Uterus (tissue), 3 donors: ENCODE measurements at regions not wholly inside any gene's neighbourhood (a gene's known extent, or its start where the extent isn't known, plus 50 kb on each side); places are given as distances from the start of the nearest gene placed in this dataset.

Source experiments
- DNase-seq, 2 donors: peaks; one replicate each; pipeline ENCODE4 v3.0.0-alpha.2; 2019 to 2020
- H3K27ac ChIP-seq, 2 donors: fragments of 200-600 bp; sonication (generic); 1 replicate in 1 of 2; 2 replicates in 1 of 2; pipeline ENCODE4 v1.5.1; 2016 to 2018
- H3K27me3 ChIP-seq, 2 donors: fragments of 200-600 bp; sonication (generic); one replicate each; pipeline ENCODE4 v1.5.1; 2018 to 2019; ENCODE audit warnings: control low read depth in 1 of 2
- H3K36me3 ChIP-seq, 2 donors: fragments of 200-600 bp; sonication (generic); one replicate each; pipeline ENCODE4 v1.5.1; 2019; ENCODE audit warnings: control low read depth in 1 of 2
- H3K4me1 ChIP-seq, 2 donors: fragments of 200-600 bp; sonication (generic); one replicate each; pipeline ENCODE4 v1.5.1; 2018 to 2019; ENCODE audit warnings: control low read depth in 1 of 2
- H3K4me3 ChIP-seq, 2 donors: fragments of 200-600 bp; sonication (generic); 1 replicate in 1 of 2; 2 replicates in 1 of 2; pipeline ENCODE4 v1.5.1; 2018 to 2019; ENCODE audit warnings: mild to moderate bottlenecking in 1 of 2
- H3K9me3 ChIP-seq, 2 donors: fragments of 200-600 bp; sonication (generic); one replicate each; pipeline ENCODE4 v1.5.1; 2019; ENCODE audit warnings: control low read depth in 1 of 2
- CTCF ChIP-seq, 4 experiments: fragments of 200-600 bp in 2 of 4; fragments of 450-650 bp in 2 of 4; sonication (generic) in 2 of 4; IDR thresholded peaks; one replicate each; pipeline ENCODE4 v1.5.1; 2016 to 2019; ENCODE audit warnings: antibody characterized with exemption in 4 of 4, mild to moderate bottlenecking in 2 of 4, moderate library complexity in 1 of 4
- POLR2A ChIP-seq, 2 donors: fragments of 450-650 bp; IDR thresholded peaks; one replicate each; pipeline ENCODE4 v1.6.1; 2016; ENCODE audit warnings: antibody characterized with exemption in 2 of 2, mild to moderate bottlenecking in 1 of 2, moderate library complexity in 1 of 2
- intact Hi-C: fragments of 100-400 bp; cut with DNase I; formaldehyde crosslinking; loops from one replicate; pipeline ENCODE4 v1.15.1; 2023; ENCODE audit warnings: low total_unique reads
- donor health status: DM: yes; HTN: yes; CAD: no.

GRCh38 chr20:51176446-51176845, 153.5 kb upstream of the KCNG1 start:
- Histone ChIP-seq H3K27ac (no peak overlapping the region), H3K27me3 (no peaks in the 10 kb centered on the region), H3K4me3 (no peak overlapping the region), H3K4me1 (no peaks in the 10 kb centered on the region), H3K9me3 (no peaks in the 10 kb centered on the region), H3K36me3 (no peaks in the 10 kb centered on the region)
- no peak for TF ChIP-seq CTCF (IDR thresholded peaks at IDR 0.05)
- no peak for TF ChIP-seq POLR2A (IDR thresholded peaks at IDR 0.05)
- intact Hi-C loops: no loop called here
- no peak for DNase-seq

GRCh38 chr20:51175724-51176123, 152.8 kb upstream of the KCNG1 start:
- TF ChIP-seq CTCF (IDR thresholded peaks at IDR 0.05) (no peak), POLR2A (IDR thresholded peaks at IDR 0.05) (no peak)
- intact Hi-C loops: no loop called here
- Histone ChIP-seq H3K36me3 (no peaks in the 10 kb centered on the region), H3K27ac (no peak overlapping the region), H3K9me3 (no peaks in the 10 kb centered on the region), H3K4me1 (no peaks in the 10 kb centered on the region), H3K4me3 (no peak overlapping the region), H3K27me3 (no peaks in the 10 kb centered on the region)
- DNase-seq: no peak

DNA sequence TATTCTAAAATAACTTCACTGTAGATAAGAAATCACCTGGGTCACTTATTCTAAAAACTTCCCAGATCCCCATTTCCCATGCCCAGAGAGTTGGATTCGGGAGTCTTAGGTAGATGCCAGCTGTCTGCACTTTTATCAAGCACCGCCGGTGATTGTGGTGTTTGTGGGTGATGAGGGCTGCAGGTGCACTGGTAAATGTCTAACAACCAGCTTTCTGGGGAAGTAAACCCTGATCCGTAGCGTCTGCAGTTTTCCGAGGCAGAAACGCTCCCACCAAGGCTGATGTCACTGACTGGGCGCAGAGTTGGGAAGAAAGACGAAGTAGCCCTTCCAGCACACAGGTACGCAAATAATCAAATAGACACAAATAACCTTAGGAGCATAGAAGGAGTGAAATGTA, 152.2 kb upstream of the KCNG1 start:
- Histone ChIP-seq H3K27ac (no peak overlapping the region), H3K27me3 (no peaks in the 10 kb centered on the region), H3K9me3 (no peaks in the 10 kb centered on the region), H3K4me3 (no peak overlapping the region), H3K4me1 (no peaks in the 10 kb centered on the region), H3K36me3 (no peaks in the 10 kb centered on the region)
- TF ChIP-seq POLR2A (IDR thresholded peaks at IDR 0.05) (no peak), CTCF (IDR thresholded peaks at IDR 0.05) (no peak)
- no peak for DNase-seq
- intact Hi-C loops: no loop called here

DNA sequence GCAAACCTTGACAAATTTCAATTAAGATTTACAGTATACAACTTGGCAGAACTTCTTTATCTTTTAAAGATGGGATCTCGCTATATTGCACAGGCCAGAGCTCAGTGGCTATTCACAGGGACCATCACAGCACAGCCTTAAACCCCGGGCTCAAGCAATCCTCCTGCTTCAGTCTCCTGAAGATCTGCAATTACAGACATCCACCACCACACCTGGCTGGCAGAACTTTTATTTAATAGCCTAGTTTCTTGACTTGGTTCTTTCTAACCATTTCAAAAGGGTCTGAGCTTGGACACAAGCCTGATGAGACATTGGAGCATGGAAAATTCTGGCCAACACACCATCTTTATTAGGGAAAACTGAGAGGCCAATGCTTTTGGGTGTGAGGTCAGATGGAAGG, 151.6 kb upstream of the KCNG1 start:
- no peak for DNase-seq
- H3K9me3 ChIP-seq: no peaks in the 10 kb centered on the region
- intact Hi-C loops: no loop called here
- no peaks in the 10 kb centered on the region for H3K4me1 ChIP-seq
- no peak overlapping the region for H3K27ac ChIP-seq
- H3K4me3 ChIP-seq: no peak overlapping the region
- H3K36me3 ChIP-seq: no peaks in the 10 kb centered on the region
- no peak for TF ChIP-seq CTCF (IDR thresholded peaks at IDR 0.05)
- TF ChIP-seq POLR2A (IDR thresholded peaks at IDR 0.05): no peak
- no peaks in the 10 kb centered on the region for H3K27me3 ChIP-seq

DNA sequence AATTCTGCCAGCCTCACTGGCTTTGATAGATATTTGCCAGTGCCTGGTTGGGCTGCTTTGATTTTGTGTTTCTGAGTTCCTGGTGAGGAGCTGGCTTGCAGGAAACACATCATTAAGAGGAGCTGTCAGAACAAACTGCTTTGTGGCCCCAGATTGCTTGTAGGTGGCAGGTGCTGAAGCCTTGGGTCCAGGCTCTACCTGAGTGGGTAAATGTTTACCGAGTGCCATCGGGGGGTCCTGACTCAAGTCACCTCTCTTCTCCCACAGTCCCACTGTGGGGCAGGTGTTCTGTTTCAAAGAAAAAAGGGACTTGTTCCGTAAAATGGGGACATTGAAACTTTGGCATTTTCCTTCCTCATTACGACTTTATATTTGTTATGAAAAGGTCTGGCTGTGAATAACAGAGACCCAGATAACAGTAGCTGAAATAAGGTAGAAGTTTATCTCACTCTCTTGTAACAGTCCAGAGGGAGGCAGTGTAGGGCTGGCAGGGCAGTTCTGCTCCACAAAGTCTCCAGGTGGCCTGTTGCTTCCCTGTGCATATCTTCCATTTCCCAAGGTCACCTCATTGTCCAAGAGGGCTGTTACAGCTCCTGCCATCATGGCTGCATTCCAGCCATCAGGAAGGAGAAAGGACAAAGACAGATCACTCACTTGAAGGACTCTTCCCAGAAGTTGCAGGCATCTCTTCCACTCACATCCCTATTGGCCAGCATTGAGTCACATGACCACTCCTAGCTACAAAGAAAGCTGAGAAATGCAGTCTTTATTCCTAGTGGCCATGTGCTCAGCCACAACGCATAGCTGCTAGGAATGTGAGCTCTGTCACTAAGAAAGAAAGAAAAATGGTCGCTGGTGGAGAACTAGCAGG, 149.9 kb upstream of the KCNG1 start:
- Histone ChIP-seq H3K9me3 (no peaks in the 10 kb centered on the region), H3K4me3 (no peak overlapping the region), H3K36me3 (no peaks in the 10 kb centered on the region), H3K27ac (no peak overlapping the region), H3K27me3 (no peaks in the 10 kb centered on the region), H3K4me1 (no peaks in the 10 kb centered on the region)
- no peak for TF ChIP-seq POLR2A (IDR thresholded peaks at IDR 0.05)
- no peak for TF ChIP-seq CTCF (IDR thresholded peaks at IDR 0.05)
- DNase-seq: no peak
- intact Hi-C loops: no loop called here
